Neural cell (in vitro differentiated cells): ENCODE measurements at regions not wholly inside any gene's neighbourhood (a gene's known extent, or its start where the extent isn't known, plus 50 kb on each side); places are given as distances from the start of the nearest gene placed in this dataset.
A peak's percentile ranks its signal among the peaks of the same experiment; 100 is the strongest.

Experiments used
- H2AFZ ChIP-seq: fragments of 200-600, 300-800 bp; sonication (generic), shearing (Covaris generic); 2 replicates; pipeline ENCODE4 v1.6.0; 2014; ENCODE audit warnings: low read depth, mild to moderate bottlenecking, antibody characterized with exemption, low read length, moderate library complexity
- H3F3A ChIP-seq: fragments of 200-600 bp; shearing (Covaris generic); 2 replicates; pipeline ENCODE4 v1.6.1; 2016; ENCODE audit warnings: mild to moderate bottlenecking, moderate library complexity, mixed read lengths, antibody characterized with exemption, low read length; ENCODE audit not compliant: insufficient read depth, poor library complexity, severe bottlenecking
- H3K27ac ChIP-seq: fragments of 200-600, 300-800 bp; sonication (generic), shearing (Covaris generic); 2 replicates; pipeline ENCODE4 v1.5.1; 2014; ENCODE audit warnings: mild to moderate bottlenecking, low read length, moderate library complexity
- H3K27me3 ChIP-seq: fragments of 300-800, 200-600 bp; sonication (generic), shearing (Covaris generic); 2 replicates; pipeline ENCODE4 v1.6.0; 2014; ENCODE audit warnings: mild to moderate bottlenecking, low read depth, low read length, moderate library complexity; ENCODE audit not compliant: insufficient read depth
- H3K36me3 ChIP-seq: fragments of 300-800, 200-600 bp; sonication (generic), shearing (Covaris generic); 2 replicates; pipeline ENCODE4 v1.5.1; 2014; ENCODE audit warnings: mild to moderate bottlenecking, antibody characterized with exemption, low read length, moderate library complexity; ENCODE audit not compliant: insufficient read depth
- H3K4me2 ChIP-seq: fragments of 300-800, 200-600 bp; sonication (generic), shearing (Covaris generic); 2 replicates; pipeline ENCODE4 v1.6.0; 2014; ENCODE audit warnings: mild to moderate bottlenecking, low read length
- H3K4me3 ChIP-seq: fragments of 300-800, 200-600 bp; sonication (generic), shearing (Covaris generic); 2 replicates; pipeline ENCODE4 v1.5.1; 2014; ENCODE audit warnings: mild to moderate bottlenecking, low read length, moderate library complexity
- H3K79me2 ChIP-seq: fragments of 200-600 bp; shearing (Covaris generic); replicated peaks from 2 replicates; pipeline ENCODE4 v1.6.0; 2014; ENCODE audit warnings: mild to moderate bottlenecking, low read length, moderate library complexity; ENCODE audit not compliant: insufficient read depth
- H3K9ac ChIP-seq: fragments of 300-800, 200-600 bp; sonication (generic), shearing (Covaris generic); 2 replicates; pipeline ENCODE4 v1.6.1; 2016; ENCODE audit warnings: mild to moderate bottlenecking, low read length, mixed read lengths
- H3K9me2 ChIP-seq: fragments of 200-600 bp; shearing (Covaris generic); 2 replicates; pipeline ENCODE4 v1.6.1; 2016; ENCODE audit warnings: mild to moderate bottlenecking, low read length, mixed read lengths; ENCODE audit not compliant: insufficient read depth
- H3K9me3 ChIP-seq: fragments of 200-600, 300-800 bp; sonication (generic), shearing (Covaris generic); 2 replicates; pipeline ENCODE4 v1.6.1; 2016; ENCODE audit warnings: mild to moderate bottlenecking, mixed run types, low read length, moderate library complexity, mixed read lengths
- H4K20me1 ChIP-seq: fragments of 200-600 bp; shearing (Covaris generic); 2 replicates; pipeline ENCODE4 v1.6.1; 2016; ENCODE audit warnings: mild to moderate bottlenecking, mixed run types; ENCODE audit not compliant: insufficient read depth
- CTCF ChIP-seq: fragments of 450-650 bp; IDR thresholded peaks from 2 replicates; pipeline ENCODE4 v1.5.1; 2014; ENCODE audit warnings: antibody characterized with exemption, mild to moderate bottlenecking, moderate library complexity; ENCODE audit not compliant: poor library complexity, severe bottlenecking
- EP300 ChIP-seq: fragments of 450-650 bp; conservative IDR thresholded peaks from 2 replicates; pipeline ENCODE4 v1.6.1; 2014; ENCODE audit warnings: antibody characterized with exemption, mild to moderate bottlenecking, moderate library complexity; ENCODE audit not compliant: poor library complexity, severe bottlenecking
- EZH2 ChIP-seq: fragments of 200-600, 300-800 bp; shearing (Covaris generic), sonication (generic); IDR thresholded peaks from 2 replicates; pipeline ENCODE4 v1.6.1; 2014; ENCODE audit warnings: antibody characterized with exemption, low read length, borderline replicate concordance, mild to moderate bottlenecking; ENCODE audit not compliant: insufficient read depth, poor library complexity, severe bottlenecking
- MXI1 ChIP-seq: fragments of 450-650 bp; conservative IDR thresholded peaks from 2 replicates; pipeline ENCODE4 v1.6.1; 2014; ENCODE audit warnings: antibody characterized with exemption, mild to moderate bottlenecking; ENCODE audit not compliant: poor library complexity, severe bottlenecking
- POLR2AphosphoS5 ChIP-seq: IDR thresholded peaks from 2 replicates; pipeline ENCODE4 v1.6.1; 2012
- RAD21 ChIP-seq: fragments of 450-650 bp; conservative IDR thresholded peaks from 2 replicates; pipeline ENCODE4 v1.6.1; 2014; ENCODE audit warnings: antibody characterized with exemption, mild to moderate bottlenecking, moderate library complexity
- REST ChIP-seq: IDR thresholded peaks from 2 replicates; pipeline ENCODE4 v1.6.1; 2012; ENCODE audit warnings: borderline replicate concordance

GRCh38 chr3:191912616-191913204 is 451.7 kb downstream of the PYDC2 start:
- TF ChIP-seq EZH2 (no peak), EP300 (no peak), CTCF (no peak), MXI1 (no peak)
- Histone ChIP-seq H2AFZ (no peak overlapping the region), H3K27ac (no peak overlapping the region), H3K4me2 (no peak overlapping the region), H3F3A (no peaks in the 10 kb centered on the region), H3K36me3 (no peaks in the 10 kb centered on the region), H3K79me2 (no peaks in the 10 kb centered on the region), H3K27me3 (no peaks in the 10 kb centered on the region), H3K4me3 (no peak overlapping the region), H4K20me1 (no peaks in the 10 kb centered on the region), H3K9me3 (no peaks in the 10 kb centered on the region), H3K9me2 (no peaks in the 10 kb centered on the region), H3K9ac (no peak overlapping the region)

- Histone ChIP-seq H4K20me1 (no peaks in the 10 kb centered on the region), H3K9ac (no peak overlapping the region), H3K9me3 (no peaks in the 10 kb centered on the region), H3K79me2 (no peaks in the 10 kb centered on the region), H3K27me3 (no peaks in the 10 kb centered on the region), H3K9me2 (no peaks in the 10 kb centered on the region), H3K27ac (no peak overlapping the region), H2AFZ (no peak overlapping the region), H3F3A (no peaks in the 10 kb centered on the region), H3K4me2 (no peak overlapping the region), H3K4me3 (no peak overlapping the region), H3K36me3 (no peaks in the 10 kb centered on the region)
- TF ChIP-seq EP300 (no peak), POLR2AphosphoS5 (no peak), RAD21 (no peak), EZH2 (no peak)
Observed at GRCh38 chr3:191915712-191916111, 454.7 kb downstream of the PYDC2 start.

- H3K36me3 ChIP-seq, result no peaks in the 10 kb centered on the region
- H4K20me1 ChIP-seq, result no peaks in the 10 kb centered on the region
- no peaks in the 10 kb centered on the region for H3K9me3 ChIP-seq
- no peaks in the 10 kb centered on the region for H3F3A ChIP-seq
- H3K9ac ChIP-seq, result no peak overlapping the region
- peak; percentile 93 for TF ChIP-seq POLR2AphosphoS5
- no peak for TF ChIP-seq CTCF
- peak; percentile 31 for TF ChIP-seq REST
- TF ChIP-seq EP300, result peak; percentile 94
- H3K27me3 ChIP-seq, result no peaks in the 10 kb centered on the region
- H2AFZ ChIP-seq, result no peak overlapping the region
- no peaks in the 10 kb centered on the region for H3K79me2 ChIP-seq
- no peaks in the 10 kb centered on the region for H3K9me2 ChIP-seq
- no peak overlapping the region for H3K4me2 ChIP-seq
- no peak overlapping the region for H3K4me3 ChIP-seq
- H3K27ac ChIP-seq, result no peak overlapping the region
Observed at GRCh38 chr3:191919491-191920026, 458.6 kb downstream of the PYDC2 start.
